Testis (tissue), 2 donors: ENCODE measurements at regions not wholly inside any gene's neighbourhood (a gene's known extent, or its start where the extent isn't known, plus 50 kb on each side); places are given as distances from the start of the nearest gene placed in this dataset.

Experiments used
- POLR2A ChIP-seq: fragments of 450-650 bp; IDR thresholded peaks from one replicate; pipeline ENCODE4 v1.6.1; 2017; ENCODE audit warnings: antibody characterized with exemption, mild to moderate bottlenecking, moderate library complexity
- TF ChIP-seq, protein P1 (sequence below), 3 experiments: fragments of 450-650 bp in 2 of 3; fragments of 200-600 bp in 1 of 3; sonication (generic) in 1 of 3; IDR thresholded peaks; one replicate each; pipeline ENCODE4 v1.5.1; 2016 to 2019; ENCODE audit warnings: antibody characterized with exemption in 3 of 3, mild to moderate bottlenecking in 2 of 3, moderate library complexity in 1 of 3

DNA sequence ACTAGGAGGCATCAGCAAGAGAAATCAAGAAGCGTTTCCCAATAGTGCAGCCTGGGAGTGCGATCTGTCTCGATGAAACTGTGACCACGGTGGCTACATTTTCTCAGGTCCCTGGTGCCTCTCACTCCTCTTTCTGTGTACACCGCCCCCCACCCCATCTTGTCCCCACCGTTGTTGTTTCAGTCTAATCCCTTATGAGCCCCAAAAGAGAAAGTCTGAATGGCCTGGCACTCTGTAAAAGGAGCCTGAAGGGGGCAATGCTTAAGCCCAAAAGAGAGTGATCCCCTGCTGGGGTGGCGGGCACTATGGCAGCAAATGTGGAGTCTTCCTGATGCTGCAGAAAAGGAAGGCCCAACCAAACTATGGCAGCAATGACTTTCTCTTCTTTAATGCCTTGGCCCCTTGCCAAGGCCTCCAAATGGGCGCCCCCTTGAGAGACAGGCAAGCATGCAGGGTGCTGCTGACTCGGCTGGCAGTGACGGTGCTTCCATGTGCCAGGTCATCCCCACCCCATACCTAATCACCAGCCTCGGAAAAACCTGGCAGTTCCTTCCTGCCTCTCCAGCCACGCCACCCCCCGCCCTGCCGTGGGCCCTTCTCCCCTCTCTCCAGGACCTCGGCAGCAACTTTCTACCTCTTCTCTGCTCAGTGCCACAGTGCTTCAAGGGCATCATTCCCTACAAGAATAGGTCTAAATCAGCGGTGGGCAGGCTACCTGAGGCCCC, 123.0 kb downstream of the CYP26B1 start:
- TF ChIP-seq POLR2A = no peak
- TF ChIP-seq, protein P1, sequence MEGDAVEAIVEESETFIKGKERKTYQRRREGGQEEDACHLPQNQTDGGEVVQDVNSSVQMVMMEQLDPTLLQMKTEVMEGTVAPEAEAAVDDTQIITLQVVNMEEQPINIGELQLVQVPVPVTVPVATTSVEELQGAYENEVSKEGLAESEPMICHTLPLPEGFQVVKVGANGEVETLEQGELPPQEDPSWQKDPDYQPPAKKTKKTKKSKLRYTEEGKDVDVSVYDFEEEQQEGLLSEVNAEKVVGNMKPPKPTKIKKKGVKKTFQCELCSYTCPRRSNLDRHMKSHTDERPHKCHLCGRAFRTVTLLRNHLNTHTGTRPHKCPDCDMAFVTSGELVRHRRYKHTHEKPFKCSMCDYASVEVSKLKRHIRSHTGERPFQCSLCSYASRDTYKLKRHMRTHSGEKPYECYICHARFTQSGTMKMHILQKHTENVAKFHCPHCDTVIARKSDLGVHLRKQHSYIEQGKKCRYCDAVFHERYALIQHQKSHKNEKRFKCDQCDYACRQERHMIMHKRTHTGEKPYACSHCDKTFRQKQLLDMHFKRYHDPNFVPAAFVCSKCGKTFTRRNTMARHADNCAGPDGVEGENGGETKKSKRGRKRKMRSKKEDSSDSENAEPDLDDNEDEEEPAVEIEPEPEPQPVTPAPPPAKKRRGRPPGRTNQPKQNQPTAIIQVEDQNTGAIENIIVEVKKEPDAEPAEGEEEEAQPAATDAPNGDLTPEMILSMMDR (IDR thresholded peaks at IDR 0.05) = no peak
